Calu3 (cell line): ENCODE measurements at regions not wholly inside any gene's neighbourhood (a gene's known extent, or its start where the extent isn't known, plus 50 kb on each side); places are given as distances from the start of the nearest gene placed in this dataset.
"Not testable (repeated sequence)": the region's sequence is repeated elsewhere in the genome, so short reads cannot be mapped to it uniquely, and the experiment has no call there.

Experiments
- BruUV-seq: library from RNA; stranded (reverse); fragments of 400-500 nt; replicated peaks from 2 replicates; lab custom pipeline; 2021; lab: Mats Ljungman, UMichigan
- CTCF ChIA-PET: fragments of 300-600 bp; sonication (Branson Sonifier 250); formaldehyde crosslinking; loops from one replicate; lab custom pipeline; 2022; ENCODE audit warnings: antibody characterized with exemption; lab: Charles Lee
- DNase-seq: peaks from one replicate; pipeline ENCODE4 v3.0.0; 2022
- H3K27ac Mint-ChIP-seq: one replicate; pipeline ENCODE4 v1.8.0; 2022; ENCODE audit warnings: mixed read lengths; ENCODE audit not compliant: unreplicated experiment
- H3K27me3 Mint-ChIP-seq: one replicate; pipeline ENCODE4 v1.8.0; 2022; ENCODE audit warnings: mixed read lengths; ENCODE audit not compliant: unreplicated experiment
- H3K36me3 Mint-ChIP-seq: one replicate; pipeline ENCODE4 v1.8.0; 2022; ENCODE audit warnings: mild to moderate bottlenecking, moderate library complexity, mixed read lengths; ENCODE audit not compliant: insufficient read depth, unreplicated experiment
- H3K4me1 Mint-ChIP-seq: one replicate; pipeline ENCODE4 v1.8.0; 2022; ENCODE audit warnings: mild to moderate bottlenecking, low read depth, mixed read lengths; ENCODE audit not compliant: unreplicated experiment
- H3K4me3 Mint-ChIP-seq: one replicate; pipeline ENCODE4 v1.8.0; 2022; ENCODE audit warnings: mild to moderate bottlenecking, low read depth, moderate library complexity, mixed read lengths; ENCODE audit not compliant: unreplicated experiment
- H3K9me3 Mint-ChIP-seq: one replicate; pipeline ENCODE4 v1.8.0; 2022; ENCODE audit warnings: low read depth, mixed read lengths; ENCODE audit not compliant: unreplicated experiment
- CTCF ChIP-seq: fragments of 200-600 bp; IDR thresholded peaks from one replicate; pipeline ENCODE4 v1.8.0; 2022; ENCODE audit warnings: antibody characterized with exemption; ENCODE audit not compliant: unreplicated experiment
- intact Hi-C: fragments of 100-400 bp; cut with micrococcal nuclease; formaldehyde crosslinking; loops from one replicate; pipeline ENCODE4 v1.10.0; 2022; ENCODE audit not compliant: unreplicated experiment

GRCh38 chr2:14081521-14081920 is 551.0 kb upstream of the LRATD1 start:
- Mint-ChIP-seq H3K4me1 (no peaks in the 10 kb centered on the region), H3K9me3 (peaks cover 7% of the 10 kb centered on the region), H3K4me3 (no peak overlapping the region), H3K36me3 (no peaks in the 10 kb centered on the region), H3K27me3 (no peaks in the 10 kb centered on the region), H3K27ac (no peak overlapping the region)
- no TSS peak for BruUV-seq
- intact Hi-C loops: no loop called here
- no peak for DNase-seq
- CTCF ChIA-PET: interaction anchor here (0.6 kb wide), 2 partner anchors 8 to 182 kb away, joined by 3 read pairs; no protein-coding TSS in a partner anchor
- TF ChIP-seq CTCF: no peak

- no TSS peak for BruUV-seq
- CTCF ChIA-PET: no interaction called here
- H3K9me3 Mint-ChIP-seq: peaks cover 7% of the 10 kb centered on the region
These were observed 549.9 kb upstream of the LRATD1 start for GRCh38 chr2:14082640-14083039.

GRCh38 chr2:14094592-14094991 is 537.9 kb upstream of the LRATD1 start:
- intact Hi-C loops: no loop called here
- no peak overlapping the region for H3K27ac Mint-ChIP-seq
- CTCF ChIA-PET: no interaction called here
- no peak for TF ChIP-seq CTCF
- H3K4me1 Mint-ChIP-seq: no peaks in the 10 kb centered on the region
- H3K27me3 Mint-ChIP-seq: no peaks in the 10 kb centered on the region
- no TSS peak for BruUV-seq
- no peaks in the 10 kb centered on the region for H3K36me3 Mint-ChIP-seq
- peaks cover 4% of the 10 kb centered on the region for H3K9me3 Mint-ChIP-seq
- no peak overlapping the region for H3K4me3 Mint-ChIP-seq
- no peak for DNase-seq

More at GRCh38 chr2:14082640-14083039, 549.9 kb upstream of the LRATD1 start:
- Mint-ChIP-seq H3K27me3 (no peaks in the 10 kb centered on the region), H3K36me3 (no peaks in the 10 kb centered on the region), H3K4me1 (no peaks in the 10 kb centered on the region), H3K4me3 (no peak overlapping the region), H3K27ac (no peak overlapping the region)
- intact Hi-C loops: no loop called here
- no peak for DNase-seq
- TF ChIP-seq CTCF: no peak

GRCh38 chr2:14099101-14099500 is 533.4 kb upstream of the LRATD1 start:
- BruUV-seq, DNase-seq, intact Hi-C loops, H3K4me1 Mint-ChIP-seq, H3K36me3 Mint-ChIP-seq, H3K4me3 Mint-ChIP-seq, H3K27ac Mint-ChIP-seq, CTCF ChIA-PET, H3K27me3 Mint-ChIP-seq, H3K9me3 Mint-ChIP-seq: not testable (repeated sequence)

- no peak for TF ChIP-seq CTCF
- Mint-ChIP-seq H3K4me3 (no peak overlapping the region), H3K27me3 (no peaks in the 10 kb centered on the region), H3K9me3 (no peaks in the 10 kb centered on the region), H3K27ac (no peak overlapping the region), H3K4me1 (no peaks in the 10 kb centered on the region), H3K36me3 (no peaks in the 10 kb centered on the region)
- no TSS peak for BruUV-seq
- intact Hi-C loops: no loop called here
- no peak for DNase-seq
- CTCF ChIA-PET: no interaction called here
These were observed 518.2 kb upstream of the LRATD1 start for GRCh38 chr2:14114275-14114674.
